HEK293 (cell line): ENCODE measurements at regions not wholly inside any gene's neighbourhood (a gene's known extent, or its start where the extent isn't known, plus 50 kb on each side); places are given as distances from the start of the nearest gene placed in this dataset.
"Not testable (repeated sequence)": the region's sequence is repeated elsewhere in the genome, so short reads cannot be mapped to it uniquely, and the experiment has no call there.

Source experiments
- ZNF623 ChIP-seq: fragments of 450-650 bp; formaldehyde crosslinking; IDR thresholded peaks from 2 replicates; pipeline ENCODE4 v1.5.1; 2016; ENCODE audit warnings: missing biosample characterization, missing genetic modification characterization
- TF ChIP-seq, protein P1 (sequence below): fragments of 450-650 bp; formaldehyde crosslinking; IDR thresholded peaks from 2 replicates; pipeline ENCODE4 v1.5.1; 2016; ENCODE audit warnings: missing biosample characterization, missing genetic modification characterization
- TF ChIP-seq, protein P2 (sequence below): fragments of 450-650 bp; formaldehyde crosslinking; IDR thresholded peaks from 2 replicates; pipeline ENCODE4 v1.5.1; 2016; ENCODE audit warnings: missing biosample characterization, missing genetic modification characterization, low read depth
- TF ChIP-seq, protein P3 (sequence below): fragments of 450-650 bp; formaldehyde crosslinking; IDR thresholded peaks from 2 replicates; pipeline ENCODE4 v1.5.1; 2016; ENCODE audit warnings: missing biosample characterization, missing genetic modification characterization

DNA sequence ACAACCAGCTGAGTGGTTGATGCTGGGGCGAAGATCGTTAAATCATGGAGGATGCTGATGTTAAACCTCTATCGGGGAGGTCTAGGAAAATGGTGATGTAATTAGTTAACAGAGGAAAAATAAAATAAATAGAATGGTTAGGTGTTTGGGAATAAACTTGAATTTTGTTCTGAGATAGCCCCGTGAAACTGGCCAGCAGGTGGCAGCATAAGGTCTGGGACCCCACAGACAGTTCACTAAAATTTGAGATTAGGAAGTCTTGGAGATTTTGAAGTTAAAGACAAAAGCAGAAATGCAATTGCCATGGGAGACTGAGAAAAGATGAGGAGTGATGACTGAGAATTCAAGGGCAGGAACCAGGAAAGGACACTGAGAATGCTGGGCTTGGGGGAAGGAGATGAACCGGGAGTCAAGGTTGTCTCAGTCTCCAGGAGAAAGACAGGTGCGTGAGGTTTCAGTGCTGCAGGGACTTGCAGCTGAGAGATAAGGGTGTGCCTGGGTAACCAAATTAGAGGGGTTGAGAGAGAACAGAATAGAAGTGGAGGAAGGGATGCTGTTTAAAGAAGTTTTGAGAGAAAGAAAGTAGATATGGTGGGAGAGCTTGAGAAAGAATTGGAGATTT lies 248.0 kb downstream of the ZNF92 start:
- not testable (repeated sequence) for TF ChIP-seq ZNF623 (tag by site-specific recombination)
- TF ChIP-seq, protein P1, sequence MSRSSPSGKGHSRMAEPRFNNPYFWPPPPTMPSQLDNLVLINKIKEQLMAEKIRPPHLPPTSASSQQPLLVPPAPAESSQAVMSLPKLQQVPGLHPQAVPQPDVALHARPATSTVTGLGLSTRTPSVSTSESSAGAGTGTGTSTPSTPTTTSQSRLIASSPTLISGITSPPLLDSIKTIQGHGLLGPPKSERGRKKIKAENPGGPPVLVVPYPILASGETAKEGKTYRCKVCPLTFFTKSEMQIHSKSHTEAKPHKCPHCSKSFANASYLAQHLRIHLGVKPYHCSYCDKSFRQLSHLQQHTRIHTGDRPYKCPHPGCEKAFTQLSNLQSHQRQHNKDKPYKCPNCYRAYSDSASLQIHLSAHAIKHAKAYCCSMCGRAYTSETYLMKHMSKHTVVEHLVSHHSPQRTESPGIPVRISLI, result not testable (repeated sequence)
- TF ChIP-seq, protein P2, sequence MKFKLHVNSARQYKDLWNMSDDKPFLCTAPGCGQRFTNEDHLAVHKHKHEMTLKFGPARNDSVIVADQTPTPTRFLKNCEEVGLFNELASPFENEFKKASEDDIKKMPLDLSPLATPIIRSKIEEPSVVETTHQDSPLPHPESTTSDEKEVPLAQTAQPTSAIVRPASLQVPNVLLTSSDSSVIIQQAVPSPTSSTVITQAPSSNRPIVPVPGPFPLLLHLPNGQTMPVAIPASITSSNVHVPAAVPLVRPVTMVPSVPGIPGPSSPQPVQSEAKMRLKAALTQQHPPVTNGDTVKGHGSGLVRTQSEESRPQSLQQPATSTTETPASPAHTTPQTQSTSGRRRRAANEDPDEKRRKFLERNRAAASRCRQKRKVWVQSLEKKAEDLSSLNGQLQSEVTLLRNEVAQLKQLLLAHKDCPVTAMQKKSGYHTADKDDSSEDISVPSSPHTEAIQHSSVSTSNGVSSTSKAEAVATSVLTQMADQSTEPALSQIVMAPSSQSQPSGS (tag by site-specific recombination), result not testable (repeated sequence)
- TF ChIP-seq, protein P3, sequence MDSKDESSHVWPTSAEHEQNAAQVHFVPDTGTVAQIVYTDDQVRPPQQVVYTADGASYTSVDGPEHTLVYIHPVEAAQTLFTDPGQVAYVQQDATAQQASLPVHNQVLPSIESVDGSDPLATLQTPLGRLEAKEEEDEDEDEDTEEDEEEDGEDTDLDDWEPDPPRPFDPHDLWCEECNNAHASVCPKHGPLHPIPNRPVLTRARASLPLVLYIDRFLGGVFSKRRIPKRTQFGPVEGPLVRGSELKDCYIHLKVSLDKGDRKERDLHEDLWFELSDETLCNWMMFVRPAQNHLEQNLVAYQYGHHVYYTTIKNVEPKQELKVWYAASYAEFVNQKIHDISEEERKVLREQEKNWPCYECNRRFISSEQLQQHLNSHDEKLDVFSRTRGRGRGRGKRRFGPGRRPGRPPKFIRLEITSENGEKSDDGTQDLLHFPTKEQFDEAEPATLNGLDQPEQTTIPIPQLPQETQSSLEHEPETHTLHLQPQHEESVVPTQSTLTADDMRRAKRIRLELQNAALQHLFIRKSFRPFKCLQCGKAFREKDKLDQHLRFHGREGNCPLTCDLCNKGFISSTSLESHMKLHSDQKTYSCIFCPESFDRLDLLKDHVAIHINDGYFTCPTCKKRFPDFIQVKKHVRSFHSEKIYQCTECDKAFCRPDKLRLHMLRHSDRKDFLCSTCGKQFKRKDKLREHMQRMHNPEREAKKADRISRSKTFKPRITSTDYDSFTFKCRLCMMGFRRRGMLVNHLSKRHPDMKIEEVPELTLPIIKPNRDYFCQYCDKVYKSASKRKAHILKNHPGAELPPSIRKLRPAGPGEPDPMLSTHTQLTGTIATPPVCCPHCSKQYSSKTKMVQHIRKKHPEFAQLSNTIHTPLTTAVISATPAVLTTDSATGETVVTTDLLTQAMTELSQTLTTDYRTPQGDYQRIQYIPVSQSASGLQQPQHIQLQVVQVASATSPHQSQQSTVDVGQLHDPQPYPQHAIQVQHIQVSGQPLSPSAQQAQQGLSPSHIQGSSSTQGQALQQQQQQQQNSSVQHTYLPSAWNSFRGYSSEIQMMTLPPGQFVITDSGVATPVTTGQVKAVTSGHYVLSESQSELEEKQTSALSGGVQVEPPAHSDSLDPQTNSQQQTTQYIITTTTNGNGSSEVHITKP (tag by site-specific recombination), result not testable (repeated sequence)
